ENCODE measurements at regions not wholly inside any gene's neighbourhood (a gene's known extent, or its start where the extent isn't known, plus 50 kb on each side); places are given as distances from the start of the nearest gene placed in this dataset.

DNA sequence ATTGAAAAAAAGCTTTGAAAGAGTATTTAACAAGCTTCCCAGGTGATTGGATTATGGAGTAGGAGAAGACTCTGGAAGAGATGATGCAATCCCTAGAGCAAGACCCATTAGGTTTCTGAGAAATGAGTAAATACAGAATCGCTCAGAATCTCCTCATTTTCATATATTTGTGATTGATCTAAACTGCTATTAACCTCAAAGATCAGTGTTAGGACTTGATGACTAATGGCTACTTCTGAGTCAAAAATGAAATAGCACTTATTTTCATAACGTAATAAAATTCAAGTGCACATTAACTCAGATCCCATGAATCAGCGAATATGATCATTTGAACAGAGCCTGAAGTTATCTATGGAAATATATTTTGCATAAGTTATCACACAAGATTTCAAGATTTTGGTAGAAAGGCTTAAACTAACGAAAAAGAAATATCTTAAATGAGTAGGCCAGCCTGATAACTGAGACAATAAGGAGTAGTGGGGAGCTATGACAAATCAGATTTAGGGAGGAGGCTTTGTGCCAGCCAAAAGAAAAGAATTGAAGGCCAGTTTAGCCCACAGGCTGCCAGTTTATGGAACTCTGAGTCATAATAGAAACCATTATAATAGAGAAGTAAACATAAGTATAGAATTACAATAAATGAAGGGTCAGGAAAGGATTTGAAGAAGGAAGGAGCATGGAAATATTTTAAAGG, 106.7 kb upstream of the OSMR start:
- no peak for TF ChIP-seq CTCF (IDR thresholded peaks at IDR 0.05)
- no peak for TF ChIP-seq POLR2A (IDR thresholded peaks at IDR 0.05)

Measured in right lobe of liver (tissue), 4 donors.